Mesodermal cell (in vitro differentiated cells): ENCODE measurements at regions not wholly inside any gene's neighbourhood (a gene's known extent, or its start where the extent isn't known, plus 50 kb on each side); places are given as distances from the start of the nearest gene placed in this dataset.

Experiments used
- H3K27ac ChIP-seq: 2 replicates; pipeline ENCODE4 v1.7.0; 2013; ENCODE audit warnings: mild to moderate bottlenecking, low read depth, low read length, moderate library complexity; ENCODE audit not compliant: severe bottlenecking
- H3K36me3 ChIP-seq: 2 replicates; pipeline ENCODE4 v1.7.1; 2013; ENCODE audit warnings: mild to moderate bottlenecking, low read length, moderate library complexity; ENCODE audit not compliant: control insufficient read depth, insufficient read depth
- H3K4me1 ChIP-seq: one replicate; pipeline ENCODE4 v1.7.1; 2013; ENCODE audit warnings: mild to moderate bottlenecking, low read length; ENCODE audit not compliant: insufficient read depth, control insufficient read depth, poor library complexity, severe bottlenecking
- H3K4me3 ChIP-seq: 2 replicates; pipeline ENCODE4 v1.7.0; 2013; ENCODE audit warnings: low read length, control low read depth, mild to moderate bottlenecking; ENCODE audit not compliant: insufficient read depth, poor library complexity, severe bottlenecking; ENCODE audit errors: extremely low read depth
- H3K9me3 ChIP-seq: 2 replicates; pipeline ENCODE4 v1.7.1; 2013; ENCODE audit warnings: mild to moderate bottlenecking, low read length, moderate library complexity; ENCODE audit not compliant: control insufficient read depth
- WGBS, 2 experiments: methylation state at CpG; one replicate each; pipeline ENCODE4 v1.1.5; 2013; ENCODE audit warnings: missing lambda C conversion rate in 2 of 2; ENCODE audit not compliant: insufficient coverage in 2 of 2; 5-methylcytosine and 5-hydroxymethylcytosine counted together

GRCh38 chr2:133682906-133683305 is 114.6 kb upstream of the NCKAP5 start:
- Histone ChIP-seq H3K4me3 (no peak overlapping the region), H3K9me3 (no peaks in the 10 kb centered on the region), H3K4me1 (peaks cover 5% of the 10 kb centered on the region), H3K36me3 (no peaks in the 10 kb centered on the region), H3K27ac (no peak overlapping the region)
- WGBS, 2 experiments = no CpG with 5 or more reads among the region's 3 CpGs

GRCh38 chr2:133685636-133686215 is 117.5 kb upstream of the NCKAP5 start:
- H3K36me3 ChIP-seq = no peaks in the 10 kb centered on the region
- WGBS, 2 experiments = 100% methylated on average over 1 of the region's 2 CpGs; no CpG with 5 or more reads in 1 of the 2 experiments
- peaks cover 5% of the 10 kb centered on the region for H3K4me1 ChIP-seq
- no peak overlapping the region for H3K4me3 ChIP-seq
- no peak overlapping the region for H3K27ac ChIP-seq
- no peaks in the 10 kb centered on the region for H3K9me3 ChIP-seq

- WGBS, 2 experiments = 100% methylated on average over 1 of the region's 3 CpGs; no CpG with 5 or more reads in 1 of the 2 experiments
- H3K36me3 ChIP-seq = no peaks in the 10 kb centered on the region
- H3K9me3 ChIP-seq = no peaks in the 10 kb centered on the region
- H3K4me3 ChIP-seq = no peak overlapping the region
- no peaks in the 10 kb centered on the region for H3K4me1 ChIP-seq
- no peak overlapping the region for H3K27ac ChIP-seq
Observed at GRCh38 chr2:133690780-133691179, 122.5 kb upstream of the NCKAP5 start.

- Histone ChIP-seq H3K36me3 (no peaks in the 10 kb centered on the region), H3K4me1 (no peaks in the 10 kb centered on the region), H3K9me3 (no peaks in the 10 kb centered on the region), H3K27ac (no peak overlapping the region), H3K4me3 (no peak overlapping the region)
- 67 to 100% methylated on average over 2 of the region's 2 CpGs for WGBS, 2 experiments
Observed at GRCh38 chr2:133691336-133691735, 123.1 kb upstream of the NCKAP5 start.

GRCh38 chr2:133705287-133705686 is 137.0 kb upstream of the NCKAP5 start:
- WGBS, 2 experiments = 100% methylated on average over 1 of the region's 1 CpG; no CpG with 5 or more reads in 1 of the 2 experiments
- Histone ChIP-seq H3K36me3 (no peaks in the 10 kb centered on the region), H3K9me3 (peaks cover 4% of the 10 kb centered on the region), H3K27ac (no peak overlapping the region), H3K4me1 (no peaks in the 10 kb centered on the region), H3K4me3 (no peak overlapping the region)

GRCh38 chr2:133710613-133711012 is 142.3 kb upstream of the NCKAP5 start:
- H3K4me3 ChIP-seq = no peak overlapping the region
- WGBS, 2 experiments = 72 to 83% methylated on average over 2 to 3 of the region's 3 CpGs
- H3K4me1 ChIP-seq = no peaks in the 10 kb centered on the region
- H3K27ac ChIP-seq = peak overlapping the region; percentile 11
- no peaks in the 10 kb centered on the region for H3K36me3 ChIP-seq
- peaks cover 4% of the 10 kb centered on the region for H3K9me3 ChIP-seq

- Histone ChIP-seq H3K9me3 (peaks cover 4% of the 10 kb centered on the region), H3K36me3 (no peaks in the 10 kb centered on the region), H3K27ac (no peak overlapping the region), H3K4me1 (no peaks in the 10 kb centered on the region), H3K4me3 (no peak overlapping the region)
- WGBS, 2 experiments = 48 to 53% methylated on average over 2 to 3 of the region's 6 CpGs
Observed at GRCh38 chr2:133711201-133711600, 142.9 kb upstream of the NCKAP5 start.

- Histone ChIP-seq H3K9me3 (peaks cover 4% of the 10 kb centered on the region), H3K27ac (no peak overlapping the region)
- WGBS, 2 experiments = 78 to 92% methylated on average over 2 to 4 of the region's 6 CpGs
Observed at GRCh38 chr2:133711806-133712205, 143.5 kb upstream of the NCKAP5 start.

GRCh38 chr2:133712369-133712768 is 144.1 kb upstream of the NCKAP5 start:
- Histone ChIP-seq H3K4me3 (no peak overlapping the region), H3K9me3 (peaks cover 4% of the 10 kb centered on the region), H3K4me1 (no peaks in the 10 kb centered on the region), H3K27ac (no peak overlapping the region), H3K36me3 (no peaks in the 10 kb centered on the region)
- 88 to 90% methylated on average over 3 of the region's 3 CpGs for WGBS, 2 experiments

More at GRCh38 chr2:133711806-133712205, 143.5 kb upstream of the NCKAP5 start:
- Histone ChIP-seq H3K4me3 (no peak overlapping the region), H3K4me1 (no peaks in the 10 kb centered on the region), H3K36me3 (no peaks in the 10 kb centered on the region)

- no peak overlapping the region for H3K4me3 ChIP-seq
- no peak overlapping the region for H3K27ac ChIP-seq
- WGBS, 2 experiments = 86 to 96% methylated on average over 2 to 4 of the region's 4 CpGs
- H3K4me1 ChIP-seq = no peaks in the 10 kb centered on the region
- no peaks in the 10 kb centered on the region for H3K36me3 ChIP-seq
- peaks cover under 1% of the 10 kb centered on the region for H3K9me3 ChIP-seq
Observed at GRCh38 chr2:133713049-133713580, 144.9 kb upstream of the NCKAP5 start.

- 82 to 90% methylated on average over 3 of the region's 3 CpGs for WGBS, 2 experiments
- Histone ChIP-seq H3K27ac (no peak overlapping the region), H3K4me3 (no peak overlapping the region), H3K9me3 (no peaks in the 10 kb centered on the region), H3K4me1 (no peaks in the 10 kb centered on the region), H3K36me3 (no peaks in the 10 kb centered on the region)
Observed at GRCh38 chr2:133716166-133716565, 147.9 kb upstream of the NCKAP5 start.
